Keratinocyte (primary cell): ENCODE measurements at regions not wholly inside any gene's neighbourhood (a gene's known extent, or its start where the extent isn't known, plus 50 kb on each side); places are given as distances from the start of the nearest gene placed in this dataset.

Experiments
- EZH2 ChIP-seq: IDR thresholded peaks from one replicate; pipeline ENCODE4 v1.6.1; 2012; ENCODE audit warnings: inconsistent platforms, mild to moderate bottlenecking, low read length, moderate library complexity
- TF ChIP-seq, protein P1 (sequence below), 3 experiments: IDR thresholded peaks in 1 of 3; conservative IDR thresholded peaks in 1 of 3; optimal IDR thresholded peaks in 1 of 3; 2 replicates in 2 of 3; 3 replicates in 1 of 3; pipeline versions ENCODE3 to v1.5.1; 2011; ENCODE audit warnings: low read length in 3 of 3, mild to moderate bottlenecking in 3 of 3, moderate library complexity in 2 of 3, control low read depth in 1 of 3, inconsistent platforms in 1 of 3; ENCODE audit not compliant: insufficient read depth in 2 of 3; ENCODE audit errors: extremely low read depth in 1 of 3

DNA sequence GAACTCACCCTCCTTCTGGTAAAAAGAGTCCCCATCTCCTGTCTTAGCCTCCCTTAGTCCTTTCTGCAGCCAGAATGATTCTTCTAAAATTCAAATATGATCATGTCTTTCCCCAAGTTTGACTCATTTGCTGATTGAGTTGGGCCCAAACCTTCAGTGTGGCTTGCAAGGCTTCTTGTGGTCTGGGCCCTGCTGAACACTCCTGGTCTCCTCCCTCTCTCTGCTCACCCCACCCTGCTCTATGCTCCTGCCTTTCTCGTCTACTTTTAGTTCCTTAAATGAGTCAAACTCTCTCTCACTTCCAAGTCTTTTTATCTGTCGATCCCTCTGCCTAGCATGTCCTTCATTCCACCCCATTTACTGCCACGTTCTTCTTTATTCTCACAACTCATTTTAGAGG is 72.6 kb downstream of the CCR1 start:
- TF ChIP-seq, protein P1, sequence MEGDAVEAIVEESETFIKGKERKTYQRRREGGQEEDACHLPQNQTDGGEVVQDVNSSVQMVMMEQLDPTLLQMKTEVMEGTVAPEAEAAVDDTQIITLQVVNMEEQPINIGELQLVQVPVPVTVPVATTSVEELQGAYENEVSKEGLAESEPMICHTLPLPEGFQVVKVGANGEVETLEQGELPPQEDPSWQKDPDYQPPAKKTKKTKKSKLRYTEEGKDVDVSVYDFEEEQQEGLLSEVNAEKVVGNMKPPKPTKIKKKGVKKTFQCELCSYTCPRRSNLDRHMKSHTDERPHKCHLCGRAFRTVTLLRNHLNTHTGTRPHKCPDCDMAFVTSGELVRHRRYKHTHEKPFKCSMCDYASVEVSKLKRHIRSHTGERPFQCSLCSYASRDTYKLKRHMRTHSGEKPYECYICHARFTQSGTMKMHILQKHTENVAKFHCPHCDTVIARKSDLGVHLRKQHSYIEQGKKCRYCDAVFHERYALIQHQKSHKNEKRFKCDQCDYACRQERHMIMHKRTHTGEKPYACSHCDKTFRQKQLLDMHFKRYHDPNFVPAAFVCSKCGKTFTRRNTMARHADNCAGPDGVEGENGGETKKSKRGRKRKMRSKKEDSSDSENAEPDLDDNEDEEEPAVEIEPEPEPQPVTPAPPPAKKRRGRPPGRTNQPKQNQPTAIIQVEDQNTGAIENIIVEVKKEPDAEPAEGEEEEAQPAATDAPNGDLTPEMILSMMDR (optimal IDR thresholded peaks at IDR 0.05 in 1 of 3, IDR thresholded peaks at IDR 0.05 in 1 of 3, conservative IDR thresholded peaks at IDR 0.05 in 1 of 3; ENCODE audit: extremely low read depth in 1 of 3, insufficient read depth in 2 of 3, low read length in 3 of 3), result no peak
- no peak for TF ChIP-seq EZH2
